UCSD-AML1 (cell line): ENCODE measurements at regions not wholly inside any gene's neighbourhood (a gene's known extent, or its start where the extent isn't known, plus 50 kb on each side); places are given as distances from the start of the nearest gene placed in this dataset.
"Not testable (repeated sequence)": the region's sequence is repeated elsewhere in the genome, so short reads cannot be mapped to it uniquely, and the experiment has no call there.

ENCODE experiments used
- DNase-seq: peaks from one replicate; lab custom pipeline; 2025; ENCODE audit not compliant: unreplicated experiment; lab: John Stamatoyannopoulos, UW

DNA sequence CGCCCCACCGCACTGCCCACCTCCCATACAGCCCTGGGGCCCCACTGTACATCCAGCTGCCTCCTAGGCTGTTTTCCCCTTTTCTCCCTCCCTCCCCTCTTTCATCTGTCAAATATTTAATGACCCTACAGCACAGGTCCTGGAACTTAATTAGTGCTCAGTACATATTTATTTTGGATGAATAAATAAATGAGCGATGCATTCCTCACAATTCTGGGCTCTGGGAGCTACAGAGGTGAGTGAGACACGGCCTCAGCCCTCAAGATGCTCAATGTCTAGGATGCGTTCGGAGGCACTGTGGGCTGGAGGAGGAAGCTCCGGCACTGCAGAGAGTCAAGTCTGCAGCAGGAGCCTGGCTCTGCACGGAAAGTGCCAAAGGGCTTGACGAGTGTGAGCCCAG lies 175.0 kb downstream of the FAM43A start:
- no peak for DNase-seq

GRCh38 chr3:194861375-194861774 lies 175.7 kb downstream of the FAM43A start:
- DNase-seq = no peak

DNA sequence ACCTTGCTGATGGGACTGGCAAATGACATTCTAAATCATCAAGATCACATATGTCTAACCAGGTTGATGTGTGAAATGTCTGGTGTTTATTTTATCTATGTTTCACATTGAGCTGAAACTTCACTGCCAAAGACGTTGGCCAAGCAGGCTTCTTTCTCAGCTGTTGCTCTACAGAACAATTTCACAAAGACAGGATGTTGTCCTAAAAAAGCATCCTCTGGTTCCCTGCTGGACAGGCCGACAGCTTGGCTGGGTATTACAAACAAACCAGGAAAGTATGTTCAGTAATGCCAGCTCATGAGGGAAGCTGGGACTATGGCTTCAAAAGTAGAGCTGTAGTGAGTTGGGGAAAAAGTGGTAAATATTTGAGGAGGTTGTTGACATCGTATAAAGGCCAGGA lies 179.4 kb downstream of the FAM43A start:
- DNase-seq = no peak

DNA sequence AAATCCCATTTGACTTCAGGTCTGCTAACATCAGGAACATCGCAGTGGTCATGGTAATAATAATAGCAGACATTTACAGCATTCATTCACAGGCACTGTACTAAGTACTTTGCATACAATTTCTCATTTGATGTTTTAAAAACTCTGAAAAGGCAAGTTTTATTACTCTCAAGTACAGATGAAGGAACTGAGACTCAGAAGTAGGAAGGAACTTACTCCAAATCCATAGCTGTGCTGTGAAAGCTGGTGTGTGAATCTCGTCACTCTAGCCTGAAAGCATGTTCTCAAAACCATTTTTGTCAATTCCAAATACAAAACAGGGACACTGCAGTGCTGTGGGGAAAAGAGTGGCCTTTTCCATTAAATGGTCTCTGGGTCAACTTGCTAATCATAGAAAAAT lies 179.9 kb downstream of the FAM43A start:
- no peak for DNase-seq

- DNase-seq = no peak
Observed at GRCh38 chr3:194866236-194866635, 180.6 kb downstream of the FAM43A start.

- DNase-seq = peak; percentile 26
Observed at GRCh38 chr3:194867270-194867983, 181.7 kb downstream of the FAM43A start.

GRCh38 chr3:194868831-194869230 lies 183.1 kb downstream of the FAM43A start:
- DNase-seq = no peak

DNA sequence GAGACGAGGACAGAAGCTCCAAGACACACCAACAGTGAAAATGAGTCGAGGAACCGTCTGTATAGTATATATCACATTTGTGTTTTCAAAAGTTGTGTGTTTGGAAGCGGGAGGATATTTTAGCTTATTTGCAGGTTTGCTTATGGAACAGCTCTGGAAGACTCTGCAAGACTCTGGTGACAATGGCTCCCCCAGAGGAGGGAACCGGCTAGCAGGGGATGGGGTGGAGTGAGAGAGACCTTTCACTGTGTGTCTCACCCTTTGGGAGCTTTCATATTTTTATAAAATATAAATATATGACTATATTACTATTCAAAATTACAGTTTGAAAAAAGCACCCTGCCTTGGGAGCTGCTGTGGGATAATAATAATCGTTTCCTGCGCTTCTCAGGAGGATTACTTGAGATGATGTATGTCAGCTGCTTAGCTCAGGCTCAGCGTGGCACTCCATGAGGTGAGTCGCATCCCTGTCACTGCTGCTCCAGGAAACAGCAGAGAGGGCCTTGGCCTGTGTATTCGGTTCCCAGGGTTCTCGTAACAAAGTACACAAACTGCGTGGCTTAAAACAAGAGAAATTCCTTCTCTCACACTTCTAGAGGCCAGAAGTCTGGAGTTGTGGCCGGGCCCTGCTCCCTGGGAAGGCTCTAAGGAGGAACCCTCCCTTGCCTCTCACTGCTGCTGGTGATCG lies 183.9 kb downstream of the FAM43A start:
- DNase-seq = no peak

DNA sequence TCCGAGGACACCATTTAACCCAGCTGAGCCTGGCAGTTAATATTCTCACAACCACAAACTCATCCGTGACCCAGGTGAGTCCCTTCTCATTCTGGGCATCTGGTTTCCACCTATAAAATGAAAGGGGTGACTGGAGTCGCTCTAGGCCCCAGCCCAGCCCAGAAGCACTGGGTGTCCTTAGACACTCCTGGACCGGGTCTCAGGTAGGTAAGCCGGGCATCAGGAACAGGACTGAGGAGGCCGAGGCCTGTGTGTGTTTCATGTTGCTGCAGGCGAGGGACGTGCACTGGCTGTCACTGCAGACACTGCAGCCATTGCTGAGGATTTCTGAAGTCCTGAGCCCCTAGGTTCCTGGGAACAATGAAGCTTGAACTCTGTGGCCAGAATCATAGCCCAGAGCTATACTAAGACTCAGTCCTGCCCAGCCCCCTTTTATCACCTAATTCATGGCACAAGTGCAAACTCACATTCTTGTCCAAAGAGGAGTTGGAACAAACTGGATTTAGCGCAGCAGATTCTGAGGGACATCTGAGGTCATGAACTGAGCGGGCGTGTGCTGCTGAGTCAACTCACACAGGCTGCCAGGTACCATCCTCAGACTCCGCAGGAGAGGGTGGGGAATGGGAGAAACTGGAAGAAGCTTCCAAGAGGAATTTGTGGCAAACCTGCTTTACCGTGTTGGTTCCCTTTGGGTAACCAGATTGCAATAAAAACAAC lies 184.9 kb downstream of the FAM43A start:
- DNase-seq = no peak

DNA sequence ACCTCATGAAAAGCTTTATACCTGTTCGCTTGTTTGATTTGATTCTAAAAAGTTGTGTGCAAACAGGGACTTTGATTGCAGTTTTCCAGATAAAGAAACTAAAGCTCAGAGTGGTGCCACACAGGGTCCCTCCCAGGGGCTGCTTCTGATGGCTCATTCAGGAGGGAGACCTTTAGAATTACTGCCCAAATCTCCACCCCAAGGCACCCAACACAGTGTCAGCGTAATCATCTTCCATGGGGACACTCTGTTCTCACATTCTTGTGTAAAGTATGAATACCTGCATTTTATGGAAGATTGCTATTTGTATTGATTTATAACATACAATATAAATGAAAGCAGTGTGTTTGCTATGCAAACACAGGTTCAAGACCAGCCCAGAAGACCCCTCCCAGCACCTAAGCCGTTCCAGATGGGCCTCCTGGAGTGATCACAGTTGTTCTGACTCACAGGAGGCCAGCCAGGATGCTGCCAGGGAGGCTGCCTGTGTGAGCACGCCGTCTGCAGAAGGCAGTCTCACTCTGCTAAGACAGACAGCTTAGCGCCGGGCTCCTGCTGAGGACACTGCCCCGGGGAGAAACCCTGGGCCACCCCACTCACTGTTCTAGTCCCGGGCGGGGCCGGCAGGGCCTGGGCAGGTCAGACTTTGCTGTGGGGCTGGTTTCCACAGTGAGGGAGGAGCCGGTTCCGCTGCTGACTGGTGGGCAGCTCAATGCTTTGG lies 185.6 kb downstream of the FAM43A start:
- no peak for DNase-seq

- no peak for DNase-seq
Observed at GRCh38 chr3:194871864-194872668, 186.4 kb downstream of the FAM43A start.

DNA sequence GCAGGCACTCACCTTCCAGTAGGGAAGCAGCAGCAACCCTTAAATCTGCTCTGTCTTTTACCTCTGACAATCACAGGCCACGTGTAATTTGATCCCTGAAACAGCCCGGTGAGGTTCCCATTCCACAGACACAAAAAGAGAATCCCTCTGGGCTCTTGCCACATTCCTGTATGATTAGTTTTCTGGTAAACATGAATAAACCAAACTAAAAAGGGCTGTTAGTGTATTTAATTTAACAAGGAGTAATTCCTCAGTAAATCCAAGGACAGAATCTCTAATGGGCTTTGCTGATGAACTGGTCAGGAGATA lies 186.9 kb downstream of the FAM43A start:
- DNase-seq = no peak

GRCh38 chr3:194873474-194873873 lies 187.8 kb downstream of the FAM43A start:
- not testable (repeated sequence) for DNase-seq

GRCh38 chr3:194874206-194874605 lies 188.5 kb downstream of the FAM43A start:
- DNase-seq = no peak

DNA sequence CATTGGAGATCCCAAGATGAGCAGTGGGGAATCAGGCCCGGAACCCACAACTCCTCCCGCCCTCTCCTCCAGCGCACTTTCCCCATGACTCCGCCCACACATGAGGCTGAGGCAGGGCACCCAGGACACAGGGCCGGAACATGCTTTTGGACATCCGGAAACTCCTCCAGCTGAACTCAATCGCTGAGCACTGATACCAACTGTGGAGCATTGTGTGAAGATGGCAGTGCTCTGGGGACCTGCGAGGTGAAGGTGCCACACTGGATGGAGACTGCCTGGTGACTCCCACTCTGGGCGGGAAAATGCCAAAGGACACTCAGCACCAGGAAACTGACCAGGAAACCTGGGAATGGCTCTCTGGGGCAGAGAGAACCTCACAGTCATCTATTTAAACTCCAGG lies 189.1 kb downstream of the FAM43A start:
- no peak for DNase-seq

DNA sequence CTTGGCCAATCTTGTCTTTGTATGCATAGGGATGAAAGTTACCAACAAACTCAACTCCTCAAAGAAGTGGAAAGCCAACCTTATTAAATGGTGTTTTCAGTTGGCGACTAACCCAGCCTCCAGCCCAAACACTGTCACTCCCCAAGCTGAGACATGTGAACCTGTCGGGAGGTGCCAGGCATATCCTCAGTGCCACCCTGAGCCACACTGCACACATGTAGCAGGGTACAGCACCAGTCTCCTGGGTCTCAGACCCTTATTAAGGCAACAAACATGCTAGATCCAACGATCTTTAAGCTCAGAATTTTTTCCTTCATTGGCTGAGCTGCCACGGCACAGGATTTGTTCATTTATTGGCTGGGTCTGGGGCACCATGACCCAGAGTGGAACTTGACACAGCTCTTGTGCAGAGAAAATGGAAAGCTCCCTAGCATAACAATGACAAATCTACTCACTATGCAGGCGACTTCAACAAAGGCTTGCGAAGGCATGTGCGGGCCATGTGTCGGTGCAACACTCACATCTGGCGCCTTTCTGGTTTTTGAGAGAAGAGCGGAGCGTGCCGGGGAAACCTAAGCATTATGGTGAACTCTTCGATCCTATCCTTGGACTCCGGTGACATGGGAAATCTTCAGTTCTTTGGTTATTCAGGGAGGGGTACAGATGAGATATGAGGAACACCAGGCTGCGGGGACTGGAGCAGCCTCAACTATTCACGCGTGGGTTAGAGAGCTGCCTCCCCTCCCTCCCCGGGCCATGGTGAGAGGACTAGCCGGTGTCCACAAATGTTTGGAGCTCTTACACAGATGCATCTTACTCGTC lies 190.1 kb downstream of the FAM43A start:
- no peak for DNase-seq

- DNase-seq = no peak
Observed at GRCh38 chr3:194876403-194877095, 190.9 kb downstream of the FAM43A start.

DNA sequence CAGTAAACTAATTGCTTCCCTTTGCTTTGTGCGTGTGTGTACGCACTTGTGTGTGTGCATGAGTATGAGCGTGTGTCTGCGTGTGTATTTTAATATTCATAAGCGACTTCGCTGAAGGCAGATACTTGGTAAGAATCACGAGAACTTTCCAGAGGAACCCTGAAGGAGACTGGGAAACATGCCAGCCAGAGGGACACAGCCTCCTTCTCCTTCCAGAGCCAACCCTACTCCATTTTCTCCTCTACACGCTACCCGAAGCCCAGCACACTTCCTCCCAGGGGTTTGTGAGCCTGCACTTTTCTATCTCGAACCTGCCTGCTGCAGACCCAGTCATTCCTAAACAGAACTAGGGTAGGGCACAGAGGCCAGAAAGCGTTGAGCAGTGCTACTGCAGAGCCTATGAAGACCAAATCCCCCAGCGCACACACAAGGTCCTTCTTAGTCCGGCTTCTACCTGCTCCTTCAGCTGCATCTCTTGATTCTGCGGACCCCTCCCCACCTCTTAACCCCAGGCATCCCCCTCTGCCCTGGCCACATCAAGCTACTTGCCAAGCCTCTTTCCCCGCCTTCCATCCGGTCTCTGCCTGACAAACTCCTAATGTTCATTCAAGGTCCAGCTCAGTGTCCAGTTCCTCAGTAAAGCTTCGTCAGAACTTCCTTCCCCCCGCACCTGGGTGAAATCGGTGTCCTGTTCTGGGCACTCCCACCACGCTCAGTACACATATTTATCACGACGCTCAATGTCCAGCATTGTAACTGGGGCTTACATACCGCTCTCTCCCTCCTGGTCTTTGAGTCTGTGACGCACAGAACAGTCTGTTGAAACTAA lies 191.8 kb downstream of the FAM43A start:
- no peak for DNase-seq
